GM12878 (cell line): ENCODE measurements at regions not wholly inside any gene's neighbourhood (a gene's known extent, or its start where the extent isn't known, plus 50 kb on each side); places are given as distances from the start of the nearest gene placed in this dataset.

Source experiments
- ATAC-seq: fragments of 200-7000 bp; cut with Tn5 transposase; 3 replicates; pipeline ENCODE4 v1.9.1; 2020; ENCODE audit warnings: mild to moderate bottlenecking, moderate library complexity
- BruUV-seq: library from RNA; stranded (reverse); fragments of 400-500 nt; replicated peaks from 2 replicates; lab custom pipeline; 2021; lab: Mats Ljungman, UMichigan
- CTCF ChIA-PET: fragments of 300-600 bp; sonication (Branson Sonifier 250); formaldehyde crosslinking; extraction: SDS; loops from one replicate; lab custom pipeline; 2021; ENCODE audit warnings: inconsistent platforms; lab: Yijun Ruan, JAX
- POLR2A ChIA-PET: fragments of 350-600 bp; formaldehyde crosslinking; extraction: SDS; loops from one replicate; lab custom pipeline; 2021; ENCODE audit warnings: inconsistent platforms; lab: Charles Lee
- RAD21 ChIA-PET: fragments of 300-600 bp; sonication (Branson Sonifier 250); formaldehyde crosslinking; loops from one replicate; lab custom pipeline; 2023; ENCODE audit warnings: antibody characterized with exemption; ENCODE audit not compliant: unreplicated experiment; lab: Charles Lee
- SMC1A ChIA-PET: fragments of 300-600 bp; sonication (Branson Sonifier 250); formaldehyde crosslinking; loops from one replicate; lab custom pipeline; 2023; ENCODE audit not compliant: unreplicated experiment, uncharacterized antibody; lab: Charles Lee
- DNase-seq: peaks from one replicate; pipeline ENCODE4 v3.0.0-alpha.2; 2011; ENCODE audit warnings: low read depth, low spot score
- FAIRE-seq: peaks from 3 replicates; lab custom pipeline; 2011; peaks lifted over from hg19 to GRCh38; lab: Jason Lieb, UNC
- H2AFZ ChIP-seq: 2 replicates; pipeline ENCODE4 v1.6.0; 2011; ENCODE audit warnings: low read depth, low read length, control low read depth; ENCODE audit not compliant: control insufficient read depth
- H3K27ac ChIP-seq: 2 replicates; pipeline ENCODE4 v1.5.1; 2011; ENCODE audit warnings: control low read depth; ENCODE audit not compliant: control insufficient read depth, insufficient read depth
- H3K27me3 ChIP-seq, 2 experiments: replicated peaks in 1 of 2; 2 replicates each; pipeline versions ENCODE4 v1.6.0 to v1.6.1; 2011; ENCODE audit warnings: low read length in 1 of 2; ENCODE audit not compliant: control insufficient read depth in 2 of 2, insufficient read depth in 2 of 2
- H3K36me3 ChIP-seq, 2 experiments: 2 replicates each; pipeline ENCODE4 v1.5.1; 2011; ENCODE audit warnings: low read length in 1 of 2; ENCODE audit not compliant: control insufficient read depth in 2 of 2, insufficient read depth in 2 of 2
- H3K4me1 ChIP-seq: 2 replicates; pipeline ENCODE4 v1.6.1; 2011; ENCODE audit warnings: mild to moderate bottlenecking, low read length, moderate library complexity, mixed read lengths; ENCODE audit not compliant: control insufficient read depth, insufficient read depth
- H3K4me2 ChIP-seq: 2 replicates; pipeline ENCODE4 v1.6.0; 2011; ENCODE audit warnings: control low read depth; ENCODE audit not compliant: control insufficient read depth, insufficient read depth
- H3K4me3 ChIP-seq: fragments of 200-600 bp; sonication (generic); 2 replicates; pipeline ENCODE4 v1.5.1; 2016
- H3K79me2 ChIP-seq: 2 replicates; pipeline ENCODE4 v1.6.0; 2011; ENCODE audit warnings: low read length; ENCODE audit not compliant: control insufficient read depth, insufficient read depth
- H3K9ac ChIP-seq: 2 replicates; pipeline ENCODE4 v1.8.0; 2011; ENCODE audit warnings: low read length, control low read depth, mixed read lengths; ENCODE audit not compliant: control insufficient read depth, insufficient read depth
- H3K9me3 ChIP-seq: replicated peaks from 3 replicates; pipeline ENCODE4 v1.5.1; 2011; ENCODE audit warnings: mild to moderate bottlenecking, low read length; ENCODE audit not compliant: control insufficient read depth, insufficient read depth
- H4K20me1 ChIP-seq: 2 replicates; pipeline ENCODE4 v1.6.0; 2011; ENCODE audit not compliant: control insufficient read depth, insufficient read depth
- CREB1 ChIP-seq: IDR thresholded peaks from 2 replicates; pipeline ENCODE4 v1.6.1; 2012; ENCODE audit warnings: low read depth, mild to moderate bottlenecking, inconsistent platforms
- NR2F1 ChIP-seq: fragments of 450-650 bp; conservative IDR thresholded peaks from 2 replicates; pipeline ENCODE4 v1.6.1; 2017; ENCODE audit warnings: mild to moderate bottlenecking
- RELA ChIP-seq: fragments of 450-650 bp; IDR thresholded peaks from 2 replicates; pipeline ENCODE4 v1.8.0; 2014; ENCODE audit warnings: borderline replicate concordance; ENCODE audit not compliant: partially characterized antibody
- SIN3A ChIP-seq: IDR thresholded peaks from 2 replicates; pipeline ENCODE4 v1.6.1; 2012; ENCODE audit warnings: low read depth, low read length, improper control_type of control experiment
- SMARCA5 ChIP-seq: fragments of 450-650 bp; IDR thresholded peaks from 2 replicates; pipeline ENCODE4 v1.6.1; 2017; ENCODE audit warnings: mild to moderate bottlenecking
- WGBS: methylation state at CpG from one replicate; pipeline ENCODE4 v1.1.6; 2016; ENCODE audit warnings: low lambda C conversion rate; ENCODE audit not compliant: insufficient replicate concordance, insufficient coverage; ENCODE audit errors: missing lambda C conversion rate; 5-methylcytosine and 5-hydroxymethylcytosine counted together
- in situ Hi-C: fragments of 300-500 bp; cut with MboI; formaldehyde crosslinking; loops from 9 replicates; pipeline ENCODE4 v1.14.3; 2018; ENCODE audit warnings: mixed read lengths
- intact Hi-C: fragments of 100-400 bp; cut with micrococcal nuclease; formaldehyde crosslinking; loops from one replicate; pipeline ENCODE4 v1.14.2; 2022; ENCODE audit not compliant: unreplicated experiment
- TF ChIP-seq, protein P1 (sequence below): fragments of 450-650 bp; IDR thresholded peaks from 2 replicates; pipeline ENCODE4 v1.6.1; 2018; ENCODE audit warnings: borderline replicate concordance, mild to moderate bottlenecking; ENCODE audit not compliant: partially characterized antibody
- TF ChIP-seq, protein P2 (sequence below): fragments of 450-650 bp; IDR thresholded peaks from 2 replicates; pipeline ENCODE4 v1.6.1; 2017; ENCODE audit warnings: mild to moderate bottlenecking, low read depth, inconsistent platforms; ENCODE audit not compliant: poor library complexity, severe bottlenecking

DNA sequence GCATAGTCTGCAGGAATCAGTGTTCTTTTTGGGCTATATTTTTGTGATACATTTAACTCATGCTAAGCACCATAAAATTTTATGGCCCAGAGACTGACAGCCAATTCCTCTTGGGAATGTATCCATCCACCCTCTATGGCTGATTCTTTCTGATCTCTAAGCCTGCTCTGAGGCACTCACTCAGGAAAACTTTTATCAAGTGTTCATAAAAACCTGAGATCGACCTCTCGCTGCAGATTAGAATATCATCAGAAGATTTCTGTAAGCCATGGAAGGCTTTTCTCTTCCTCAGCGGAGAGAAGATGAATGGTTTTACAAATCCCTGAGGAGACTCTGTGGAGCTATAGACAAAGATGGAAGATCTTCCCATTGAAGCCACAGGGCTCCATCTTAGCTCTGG lies 489.8 kb upstream of the GHITM start:
- Histone ChIP-seq H3K9ac (no peak overlapping the region), H3K79me2 (no peaks in the 10 kb centered on the region), H3K4me3 (no peak overlapping the region), H3K27ac (no peak overlapping the region), H4K20me1 (no peaks in the 10 kb centered on the region), H3K4me2 (no peak overlapping the region), H2AFZ (no peak overlapping the region), H3K9me3 (no peaks in the 10 kb centered on the region), H3K27me3 (no peaks in the 10 kb centered on the region), H3K36me3 (no peaks in the 10 kb centered on the region), H3K4me1 (no peaks in the 10 kb centered on the region)
- no peak for ATAC-seq
- no TSS peak for BruUV-seq
- TF ChIP-seq, protein P1, sequence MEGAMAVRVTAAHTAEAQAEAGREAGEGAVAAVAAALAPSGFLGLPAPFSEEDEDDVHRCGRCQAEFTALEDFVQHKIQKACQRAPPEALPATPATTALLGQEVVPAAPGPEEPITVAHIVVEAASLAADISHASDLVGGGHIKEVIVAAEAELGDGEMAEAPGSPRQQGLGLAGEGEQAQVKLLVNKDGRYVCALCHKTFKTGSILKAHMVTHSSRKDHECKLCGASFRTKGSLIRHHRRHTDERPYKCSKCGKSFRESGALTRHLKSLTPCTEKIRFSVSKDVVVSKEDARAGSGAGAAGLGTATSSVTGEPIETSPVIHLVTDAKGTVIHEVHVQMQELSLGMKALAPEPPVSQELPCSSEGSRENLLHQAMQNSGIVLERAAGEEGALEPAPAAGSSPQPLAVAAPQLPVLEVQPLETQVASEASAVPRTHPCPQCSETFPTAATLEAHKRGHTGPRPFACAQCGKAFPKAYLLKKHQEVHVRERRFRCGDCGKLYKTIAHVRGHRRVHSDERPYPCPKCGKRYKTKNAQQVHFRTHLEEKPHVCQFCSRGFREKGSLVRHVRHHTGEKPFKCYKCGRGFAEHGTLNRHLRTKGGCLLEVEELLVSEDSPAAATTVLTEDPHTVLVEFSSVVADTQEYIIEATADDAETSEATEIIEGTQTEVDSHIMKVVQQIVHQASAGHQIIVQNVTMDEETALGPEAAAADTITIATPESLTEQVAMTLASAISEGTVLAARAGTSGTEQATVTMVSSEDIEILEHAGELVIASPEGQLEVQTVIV, result no peak
- CTCF ChIA-PET, result no interaction called here
- SMC1A ChIA-PET, result interaction anchor here (0.6 kb wide), 1 partner anchor 763 kb away, joined by 3 read pairs; no protein-coding TSS in a partner anchor
- RAD21 ChIA-PET, result no interaction called here
- in situ Hi-C loops, result no loop called here
- intact Hi-C loops, result no loop called here
- no peak for FAIRE-seq
- WGBS, result 98% methylated on average over 3 of the region's 3 CpGs
- POLR2A ChIA-PET, result no interaction called here
- no peak for DNase-seq

GRCh38 chr10:83654689-83655088 lies 484.6 kb upstream of the GHITM start:
- FAIRE-seq (no peak), DNase-seq (no peak), ATAC-seq (no peak)
- Histone ChIP-seq H2AFZ (no peak overlapping the region), H3K9me3 (no peaks in the 10 kb centered on the region), H3K4me2 (no peak overlapping the region), H3K27me3 (no peaks in the 10 kb centered on the region), H3K27ac (no peak overlapping the region), H3K36me3 (no peaks in the 10 kb centered on the region), H3K4me1 (no peaks in the 10 kb centered on the region), H3K79me2 (no peaks in the 10 kb centered on the region), H3K9ac (no peak overlapping the region), H3K4me3 (no peak overlapping the region), H4K20me1 (no peaks in the 10 kb centered on the region)
- ChIA-PET POLR2A (no interaction called here), RAD21 (no interaction called here), CTCF (no interaction called here), SMC1A (interaction anchor here (1.0 kb wide), 1 partner anchor 12 kb away, joined by 3 read pairs; no protein-coding TSS in a partner anchor)
- whole genome bisulfite sequencing, result 70% methylated on average over 2 of the region's 2 CpGs
- no TSS peak for BruUV-seq
- intact Hi-C loops (no loop called here), in situ Hi-C loops (no loop called here)
- TF ChIP-seq SMARCA5, result no peak
- TF ChIP-seq NR2F1, result no peak
- TF ChIP-seq RELA, result no peak
- no peak for TF ChIP-seq CREB1
- no peak for TF ChIP-seq SIN3A
- TF ChIP-seq, protein P2, sequence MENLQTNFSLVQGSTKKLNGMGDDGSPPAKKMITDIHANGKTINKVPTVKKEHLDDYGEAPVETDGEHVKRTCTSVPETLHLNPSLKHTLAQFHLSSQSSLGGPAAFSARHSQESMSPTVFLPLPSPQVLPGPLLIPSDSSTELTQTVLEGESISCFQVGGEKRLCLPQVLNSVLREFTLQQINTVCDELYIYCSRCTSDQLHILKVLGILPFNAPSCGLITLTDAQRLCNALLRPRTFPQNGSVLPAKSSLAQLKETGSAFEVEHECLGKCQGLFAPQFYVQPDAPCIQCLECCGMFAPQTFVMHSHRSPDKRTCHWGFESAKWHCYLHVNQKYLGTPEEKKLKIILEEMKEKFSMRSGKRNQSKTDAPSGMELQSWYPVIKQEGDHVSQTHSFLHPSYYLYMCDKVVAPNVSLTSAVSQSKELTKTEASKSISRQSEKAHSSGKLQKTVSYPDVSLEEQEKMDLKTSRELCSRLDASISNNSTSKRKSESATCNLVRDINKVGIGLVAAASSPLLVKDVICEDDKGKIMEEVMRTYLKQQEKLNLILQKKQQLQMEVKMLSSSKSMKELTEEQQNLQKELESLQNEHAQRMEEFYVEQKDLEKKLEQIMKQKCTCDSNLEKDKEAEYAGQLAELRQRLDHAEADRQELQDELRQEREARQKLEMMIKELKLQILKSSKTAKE, result no peak
